Liver (tissue), 8 donors: ENCODE measurements at regions not wholly inside any gene's neighbourhood (a gene's known extent, or its start where the extent isn't known, plus 50 kb on each side); places are given as distances from the start of the nearest gene placed in this dataset.

Source experiments
- DNase-seq: peaks from one replicate; pipeline ENCODE4 v3.0.0-alpha.2; 2017; ENCODE audit warnings: low spot score
- H3K27ac ChIP-seq, 2 donors: one replicate each; pipeline ENCODE4 v1.7.0; 2013; ENCODE audit warnings: inconsistent platforms in 2 of 2, low read length in 2 of 2, control low read depth in 1 of 2, low read depth in 1 of 2, mild to moderate bottlenecking in 1 of 2
- H3K27me3 ChIP-seq, 4 donors: one replicate each; pipeline versions ENCODE4 v1.6.1 to v1.7.0; 2013; ENCODE audit warnings: low read length in 3 of 4, inconsistent platforms in 1 of 4, mild to moderate bottlenecking in 1 of 4, moderate library complexity in 1 of 4; ENCODE audit not compliant: control insufficient read depth in 4 of 4, insufficient read depth in 4 of 4
- H3K36me3 ChIP-seq, 4 donors: one replicate each; pipeline versions ENCODE4 v1.6.1 to v1.7.0; 2013; ENCODE audit warnings: low read length in 3 of 4, mild to moderate bottlenecking in 3 of 4, low read depth in 1 of 4, moderate library complexity in 1 of 4; ENCODE audit not compliant: control insufficient read depth in 4 of 4, insufficient read depth in 3 of 4
- H3K4me1 ChIP-seq, 4 donors: one replicate each; pipeline versions ENCODE4 v1.6.1 to v1.7.0; 2013; ENCODE audit warnings: low read length in 3 of 4, mild to moderate bottlenecking in 3 of 4, moderate library complexity in 1 of 4; ENCODE audit not compliant: control insufficient read depth in 4 of 4, insufficient read depth in 4 of 4
- H3K4me3 ChIP-seq, 3 donors: one replicate each; pipeline versions ENCODE4 v1.6.1 to v1.7.0; 2013; ENCODE audit warnings: low read length in 3 of 3, control low read depth in 1 of 3, low read depth in 1 of 3, mild to moderate bottlenecking in 1 of 3
- H3K9ac ChIP-seq, 2 donors: one replicate each; pipeline ENCODE4 v1.7.0; 2013; ENCODE audit warnings: low read length in 2 of 2, mild to moderate bottlenecking in 2 of 2, moderate library complexity in 2 of 2, control low read depth in 1 of 2, low read depth in 1 of 2
- H3K9me3 ChIP-seq, 4 donors: one replicate each; pipeline versions ENCODE4 v1.6.1 to v1.7.0; 2013; ENCODE audit warnings: low read length in 3 of 4; ENCODE audit not compliant: control insufficient read depth in 4 of 4
- EGR1 ChIP-seq, 2 donors: IDR thresholded peaks; 2 replicates each; pipeline ENCODE4 v1.6.1; 2016 to 2018; ENCODE audit warnings: antibody characterized with exemption in 2 of 2, low read depth in 2 of 2
- FOXA1 ChIP-seq: IDR thresholded peaks from 2 replicates; pipeline ENCODE4 v1.6.1; 2016; ENCODE audit warnings: antibody characterized with exemption
- FOXA2 ChIP-seq: IDR thresholded peaks from 2 replicates; pipeline ENCODE4 v1.6.1; 2016; ENCODE audit warnings: antibody characterized with exemption
- GABPA ChIP-seq, 2 donors: IDR thresholded peaks in 1 of 2; conservative IDR thresholded peaks in 1 of 2; 2 replicates each; pipeline ENCODE4 v1.6.1; 2016; ENCODE audit warnings: antibody characterized with exemption in 2 of 2, mild to moderate bottlenecking in 1 of 2, moderate library complexity in 1 of 2
- HNF4A ChIP-seq, 2 donors: conservative IDR thresholded peaks; 2 replicates each; pipeline ENCODE4 v1.6.1; 2016; ENCODE audit warnings: antibody characterized with exemption in 2 of 2, mild to moderate bottlenecking in 2 of 2
- HNF4G ChIP-seq: IDR thresholded peaks from 2 replicates; pipeline ENCODE4 v1.6.1; 2016; ENCODE audit warnings: antibody characterized with exemption
- JUND ChIP-seq, 2 donors: IDR thresholded peaks; 2 replicates each; pipeline ENCODE4 v1.6.1; 2016; ENCODE audit warnings: antibody characterized with exemption in 2 of 2
- NR2F2 ChIP-seq: IDR thresholded peaks from 2 replicates; pipeline ENCODE4 v1.6.1; 2016; ENCODE audit warnings: antibody characterized with exemption
- RAD21 ChIP-seq, 2 donors: IDR thresholded peaks; 2 replicates each; pipeline ENCODE4 v1.6.1; 2016; ENCODE audit warnings: antibody characterized with exemption in 2 of 2, mild to moderate bottlenecking in 2 of 2
- RXRA ChIP-seq, 2 donors: IDR thresholded peaks; 2 replicates each; pipeline ENCODE4 v1.6.1; 2017 to 2018; ENCODE audit warnings: antibody characterized with exemption in 2 of 2, mild to moderate bottlenecking in 1 of 2
- SP1 ChIP-seq: IDR thresholded peaks from 2 replicates; pipeline ENCODE4 v1.6.1; 2018; ENCODE audit warnings: antibody characterized with exemption, mild to moderate bottlenecking
- TAF1 ChIP-seq: conservative IDR thresholded peaks from 2 replicates; pipeline ENCODE4 v1.6.1; 2016; ENCODE audit warnings: antibody characterized with exemption, mild to moderate bottlenecking
- YY1 ChIP-seq: IDR thresholded peaks from 2 replicates; pipeline ENCODE4 v1.6.1; 2016; ENCODE audit warnings: antibody characterized with exemption, mild to moderate bottlenecking
- WGBS: extraction: QIAGEN DNeasy Blood & Tissue Kit; methylation state at CpG from one replicate; pipeline ENCODE4 v1.1.7; 2013; 5-methylcytosine and 5-hydroxymethylcytosine counted together
- TF ChIP-seq, protein P1 (sequence below): IDR thresholded peaks from 2 replicates; pipeline ENCODE4 v1.6.1; 2016; ENCODE audit warnings: antibody characterized with exemption
- TF ChIP-seq, protein P2 (sequence below): fragments of 150-350 bp; IDR thresholded peaks from 2 replicates; pipeline ENCODE4 v1.5.1; 2017; ENCODE audit warnings: improper control_type of control experiment, low read depth, low read length; ENCODE audit not compliant: missing input control
- TF ChIP-seq, protein P3 (sequence below): IDR thresholded peaks from 2 replicates; pipeline ENCODE4 v1.6.1; 2016; ENCODE audit warnings: antibody characterized with exemption
- TF ChIP-seq, protein P4 (sequence below): IDR thresholded peaks from 2 replicates; pipeline ENCODE4 v1.6.1; 2016; ENCODE audit warnings: antibody characterized with exemption, mild to moderate bottlenecking
- TF ChIP-seq, protein P5 (sequence below): IDR thresholded peaks from 2 replicates; pipeline ENCODE4 v1.6.1; 2016; ENCODE audit warnings: antibody characterized with exemption
- donor health status: healthy.
- donor health status: healthy.
- donor health status: healthy.
- donor health status: healthy.
- donor health status: healthy.

DNA sequence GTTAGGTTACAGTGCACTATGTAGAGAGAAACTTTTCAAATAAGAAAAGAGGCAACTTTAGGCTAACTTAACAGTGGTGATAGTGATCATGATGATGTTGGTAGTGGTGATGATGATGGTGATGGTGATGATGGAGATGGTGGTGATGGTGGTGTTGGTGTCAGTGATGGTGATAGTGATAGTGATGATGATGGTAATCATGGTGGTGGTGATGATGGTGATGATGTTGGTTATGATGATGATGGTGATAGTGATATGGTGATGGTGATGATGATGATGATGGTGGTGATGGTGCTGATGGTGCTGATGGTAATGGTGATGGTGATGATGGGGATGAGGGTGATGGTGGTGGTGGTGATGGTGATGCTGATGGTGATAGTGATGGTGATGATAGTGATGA is 107.4 kb downstream of the DLL1 start:
- no peaks in the 10 kb centered on the region for H3K36me3 ChIP-seq
- DNase-seq, result no peak
- TF ChIP-seq, protein P1, sequence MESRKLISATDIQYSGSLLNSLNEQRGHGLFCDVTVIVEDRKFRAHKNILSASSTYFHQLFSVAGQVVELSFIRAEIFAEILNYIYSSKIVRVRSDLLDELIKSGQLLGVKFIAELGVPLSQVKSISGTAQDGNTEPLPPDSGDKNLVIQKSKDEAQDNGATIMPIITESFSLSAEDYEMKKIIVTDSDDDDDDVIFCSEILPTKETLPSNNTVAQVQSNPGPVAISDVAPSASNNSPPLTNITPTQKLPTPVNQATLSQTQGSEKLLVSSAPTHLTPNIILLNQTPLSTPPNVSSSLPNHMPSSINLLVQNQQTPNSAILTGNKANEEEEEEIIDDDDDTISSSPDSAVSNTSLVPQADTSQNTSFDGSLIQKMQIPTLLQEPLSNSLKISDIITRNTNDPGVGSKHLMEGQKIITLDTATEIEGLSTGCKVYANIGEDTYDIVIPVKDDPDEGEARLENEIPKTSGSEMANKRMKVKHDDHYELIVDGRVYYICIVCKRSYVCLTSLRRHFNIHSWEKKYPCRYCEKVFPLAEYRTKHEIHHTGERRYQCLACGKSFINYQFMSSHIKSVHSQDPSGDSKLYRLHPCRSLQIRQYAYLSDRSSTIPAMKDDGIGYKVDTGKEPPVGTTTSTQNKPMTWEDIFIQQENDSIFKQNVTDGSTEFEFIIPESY, result no peak
- TF ChIP-seq, protein P2, sequence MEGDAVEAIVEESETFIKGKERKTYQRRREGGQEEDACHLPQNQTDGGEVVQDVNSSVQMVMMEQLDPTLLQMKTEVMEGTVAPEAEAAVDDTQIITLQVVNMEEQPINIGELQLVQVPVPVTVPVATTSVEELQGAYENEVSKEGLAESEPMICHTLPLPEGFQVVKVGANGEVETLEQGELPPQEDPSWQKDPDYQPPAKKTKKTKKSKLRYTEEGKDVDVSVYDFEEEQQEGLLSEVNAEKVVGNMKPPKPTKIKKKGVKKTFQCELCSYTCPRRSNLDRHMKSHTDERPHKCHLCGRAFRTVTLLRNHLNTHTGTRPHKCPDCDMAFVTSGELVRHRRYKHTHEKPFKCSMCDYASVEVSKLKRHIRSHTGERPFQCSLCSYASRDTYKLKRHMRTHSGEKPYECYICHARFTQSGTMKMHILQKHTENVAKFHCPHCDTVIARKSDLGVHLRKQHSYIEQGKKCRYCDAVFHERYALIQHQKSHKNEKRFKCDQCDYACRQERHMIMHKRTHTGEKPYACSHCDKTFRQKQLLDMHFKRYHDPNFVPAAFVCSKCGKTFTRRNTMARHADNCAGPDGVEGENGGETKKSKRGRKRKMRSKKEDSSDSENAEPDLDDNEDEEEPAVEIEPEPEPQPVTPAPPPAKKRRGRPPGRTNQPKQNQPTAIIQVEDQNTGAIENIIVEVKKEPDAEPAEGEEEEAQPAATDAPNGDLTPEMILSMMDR, result no peak
- TF ChIP-seq TAF1, result no peak
- no peak for TF ChIP-seq RXRA (IDR thresholded peaks at IDR 0.05)
- no peak for TF ChIP-seq NR2F2
- no peak for TF ChIP-seq SP1
- TF ChIP-seq, protein P3, sequence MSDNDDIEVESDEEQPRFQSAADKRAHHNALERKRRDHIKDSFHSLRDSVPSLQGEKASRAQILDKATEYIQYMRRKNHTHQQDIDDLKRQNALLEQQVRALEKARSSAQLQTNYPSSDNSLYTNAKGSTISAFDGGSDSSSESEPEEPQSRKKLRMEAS, result no peak

DNA sequence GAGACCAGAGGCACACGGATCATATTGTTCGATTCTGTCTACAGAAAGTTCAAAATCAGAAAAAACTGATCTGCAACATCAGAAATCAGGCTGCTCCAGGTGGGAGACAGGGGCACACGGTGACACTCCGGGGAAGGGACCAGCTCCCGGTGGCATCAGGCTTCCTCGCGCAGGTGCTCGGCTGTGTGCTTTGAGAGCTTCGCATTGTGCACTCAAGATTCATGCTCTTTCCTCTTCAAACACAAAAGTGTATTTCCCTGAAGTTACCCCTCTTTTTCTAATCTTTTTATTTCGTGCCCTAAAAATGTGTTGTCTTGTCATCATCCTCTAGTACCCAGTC is 108.1 kb downstream of the DLL1 start:
- TF ChIP-seq TAF1, result no peak
- TF ChIP-seq GABPA (IDR thresholded peaks at IDR 0.05 in 1 of 2, conservative IDR thresholded peaks at IDR 0.05 in 1 of 2), result no peak
- TF ChIP-seq, protein P2, result no peak
- no peak for TF ChIP-seq NR2F2
- TF ChIP-seq FOXA1, result no peak
- TF ChIP-seq YY1, result no peak
- TF ChIP-seq, protein P4, sequence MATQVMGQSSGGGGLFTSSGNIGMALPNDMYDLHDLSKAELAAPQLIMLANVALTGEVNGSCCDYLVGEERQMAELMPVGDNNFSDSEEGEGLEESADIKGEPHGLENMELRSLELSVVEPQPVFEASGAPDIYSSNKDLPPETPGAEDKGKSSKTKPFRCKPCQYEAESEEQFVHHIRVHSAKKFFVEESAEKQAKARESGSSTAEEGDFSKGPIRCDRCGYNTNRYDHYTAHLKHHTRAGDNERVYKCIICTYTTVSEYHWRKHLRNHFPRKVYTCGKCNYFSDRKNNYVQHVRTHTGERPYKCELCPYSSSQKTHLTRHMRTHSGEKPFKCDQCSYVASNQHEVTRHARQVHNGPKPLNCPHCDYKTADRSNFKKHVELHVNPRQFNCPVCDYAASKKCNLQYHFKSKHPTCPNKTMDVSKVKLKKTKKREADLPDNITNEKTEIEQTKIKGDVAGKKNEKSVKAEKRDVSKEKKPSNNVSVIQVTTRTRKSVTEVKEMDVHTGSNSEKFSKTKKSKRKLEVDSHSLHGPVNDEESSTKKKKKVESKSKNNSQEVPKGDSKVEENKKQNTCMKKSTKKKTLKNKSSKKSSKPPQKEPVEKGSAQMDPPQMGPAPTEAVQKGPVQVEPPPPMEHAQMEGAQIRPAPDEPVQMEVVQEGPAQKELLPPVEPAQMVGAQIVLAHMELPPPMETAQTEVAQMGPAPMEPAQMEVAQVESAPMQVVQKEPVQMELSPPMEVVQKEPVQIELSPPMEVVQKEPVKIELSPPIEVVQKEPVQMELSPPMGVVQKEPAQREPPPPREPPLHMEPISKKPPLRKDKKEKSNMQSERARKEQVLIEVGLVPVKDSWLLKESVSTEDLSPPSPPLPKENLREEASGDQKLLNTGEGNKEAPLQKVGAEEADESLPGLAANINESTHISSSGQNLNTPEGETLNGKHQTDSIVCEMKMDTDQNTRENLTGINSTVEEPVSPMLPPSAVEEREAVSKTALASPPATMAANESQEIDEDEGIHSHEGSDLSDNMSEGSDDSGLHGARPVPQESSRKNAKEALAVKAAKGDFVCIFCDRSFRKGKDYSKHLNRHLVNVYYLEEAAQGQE, result no peak
- TF ChIP-seq, protein P1, result no peak
- TF ChIP-seq HNF4G, result no peak
- TF ChIP-seq SP1, result no peak
- no peak for TF ChIP-seq HNF4A (conservative IDR thresholded peaks at IDR 0.05)
- TF ChIP-seq FOXA2, result no peak
- TF ChIP-seq, protein P5, sequence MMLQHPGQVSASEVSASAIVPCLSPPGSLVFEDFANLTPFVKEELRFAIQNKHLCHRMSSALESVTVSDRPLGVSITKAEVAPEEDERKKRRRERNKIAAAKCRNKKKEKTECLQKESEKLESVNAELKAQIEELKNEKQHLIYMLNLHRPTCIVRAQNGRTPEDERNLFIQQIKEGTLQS, result no peak
- no peak for TF ChIP-seq EGR1 (IDR thresholded peaks at IDR 0.05; ENCODE audit: low read depth in 2 of 2)
- TF ChIP-seq, protein P3, result no peak
- no peak for TF ChIP-seq RXRA (IDR thresholded peaks at IDR 0.05)
- TF ChIP-seq JUND (IDR thresholded peaks at IDR 0.05), result no peak
- TF ChIP-seq RAD21 (IDR thresholded peaks at IDR 0.05), result no peak
- peaks cover 9 to 22% (median 17%) of the 10 kb centered on the region in 4 donors for H3K4me1 ChIP-seq
- H3K9me3 ChIP-seq, result peaks cover 0 to 11% (median 5%) of the 10 kb centered on the region in 4 donors
- H3K27me3 ChIP-seq, result no peaks in the 10 kb centered on the region
- no peak overlapping the region for H3K9ac ChIP-seq
- H3K4me3 ChIP-seq, result no peak overlapping the region
- H3K36me3 ChIP-seq, result no peaks in the 10 kb centered on the region
- no peak for DNase-seq
- whole genome bisulfite sequencing, result 85% methylated on average over 10 of the region's 10 CpGs
- H3K27ac ChIP-seq, result no peak overlapping the region

More for the DNA sequence above, 107.4 kb downstream of the DLL1 start:
- H3K9me3 ChIP-seq, result peaks cover 0 to 11% (median 5%) of the 10 kb centered on the region in 4 donors
- H3K9ac ChIP-seq, result no peak overlapping the region
- peaks cover 7 to 15% (median 11%) of the 10 kb centered on the region in 4 donors for H3K4me1 ChIP-seq
- no peak overlapping the region for H3K27ac ChIP-seq
- H3K27me3 ChIP-seq, result no peaks in the 10 kb centered on the region
- no peak overlapping the region for H3K4me3 ChIP-seq
